CD4-positive, alpha-beta T cell (primary cell): ENCODE measurements at regions not wholly inside any gene's neighbourhood (a gene's known extent, or its start where the extent isn't known, plus 50 kb on each side); places are given as distances from the start of the nearest gene placed in this dataset.

Experiments
- ATAC-seq: fragments of 200-7000 bp; cut with Tn5 transposase; one replicate; pipeline ENCODE4 v1.10.0; 2022; ENCODE audit warnings: mild to moderate bottlenecking; ENCODE audit not compliant: poor library complexity
- CTCF ChIA-PET: fragments of 350-600 bp; sonication (Branson Sonifier 250); formaldehyde crosslinking; loops from one replicate; lab custom pipeline; 2021; ENCODE audit warnings: antibody characterized with exemption, inconsistent platforms; lab: Charles Lee
- POLR2A ChIA-PET: fragments of 350-600 bp; sonication (Branson Sonifier 250); formaldehyde crosslinking; loops from one replicate; lab custom pipeline; 2021; ENCODE audit warnings: antibody characterized with exemption, inconsistent platforms; lab: Charles Lee
- DNase-seq, 14 experiments: peaks; one replicate each; pipeline ENCODE4 v3.0.0-alpha.2; 2013 to 2020; ENCODE audit warnings: mixed read lengths in 2 of 14
- H3K27ac ChIP-seq, 2 donors: one replicate each; pipeline versions ENCODE4 v1.5.1 to v1.7.0; 2013; ENCODE audit warnings: low read length in 2 of 2, low read depth in 1 of 2, mild to moderate bottlenecking in 1 of 2
- H3K27me3 ChIP-seq, 2 experiments: 1 replicate in 1 of 2; 2 replicates in 1 of 2; pipeline versions ENCODE4 v1.6.1 to v1.7.0; 2013; ENCODE audit warnings: low read length in 2 of 2, control low read depth in 1 of 2, mild to moderate bottlenecking in 1 of 2, moderate library complexity in 1 of 2; ENCODE audit not compliant: insufficient read depth in 2 of 2, control insufficient read depth in 1 of 2
- H3K36me3 ChIP-seq: one replicate; pipeline ENCODE4 v1.6.1; 2013; ENCODE audit warnings: low read length, control low read depth; ENCODE audit not compliant: insufficient read depth
- H3K4me1 ChIP-seq: one replicate; pipeline ENCODE4 v1.6.1; 2013; ENCODE audit warnings: low read length, control low read depth; ENCODE audit not compliant: insufficient read depth
- H3K4me3 ChIP-seq: one replicate; pipeline ENCODE4 v1.5.1; 2013; ENCODE audit warnings: mild to moderate bottlenecking, low read length, moderate library complexity
- H3K9me3 ChIP-seq, 2 experiments: 1 replicate in 1 of 2; 2 replicates in 1 of 2; pipeline versions ENCODE4 v1.6.1 to v1.7.0; 2013; ENCODE audit warnings: low read length in 2 of 2, mild to moderate bottlenecking in 2 of 2, control low read depth in 1 of 2, moderate library complexity in 1 of 2; ENCODE audit not compliant: control insufficient read depth in 1 of 2, insufficient read depth in 1 of 2
- H3K27ac Mint-ChIP-seq: one replicate; pipeline ENCODE4 v1.8.0; 2020; ENCODE audit warnings: mixed read lengths
- H3K27me3 Mint-ChIP-seq: one replicate; pipeline ENCODE4 v1.8.0; 2021; ENCODE audit warnings: mixed read lengths
- H3K36me3 Mint-ChIP-seq: one replicate; pipeline ENCODE4 v1.8.0; 2021; ENCODE audit warnings: low read depth, mixed read lengths
- H3K4me1 Mint-ChIP-seq: one replicate; pipeline ENCODE4 v1.8.0; 2021; ENCODE audit warnings: low read depth, mixed read lengths
- H3K4me3 Mint-ChIP-seq: one replicate; pipeline ENCODE4 v1.8.0; 2020; ENCODE audit warnings: mild to moderate bottlenecking, mixed read lengths
- H3K9me3 Mint-ChIP-seq: one replicate; pipeline ENCODE4 v1.8.0; 2020; ENCODE audit warnings: mixed read lengths
- CTCF ChIP-seq: fragments of 200-600 bp; IDR thresholded peaks from one replicate; pipeline ENCODE4 v1.8.0; 2022; ENCODE audit warnings: antibody characterized with exemption, mild to moderate bottlenecking
- intact Hi-C, 2 experiments: fragments of 100-400 bp; cut with DNase I in 1 of 2; cut with micrococcal nuclease in 1 of 2; formaldehyde crosslinking; loops; one replicate each; pipeline versions ENCODE4 v1.15.1 to v1.9.0; 2023 to 2025; cut with DNase I, micrococcal nuclease

- H3K9me3 Mint-ChIP-seq = peaks cover 2% of the 10 kb centered on the region
- ATAC-seq (no peak), DNase-seq (no peak)
- Histone ChIP-seq H3K36me3 (no peaks in the 10 kb centered on the region), H3K4me3 (no peak overlapping the region), H3K4me1 (no peaks in the 10 kb centered on the region), H3K27ac (no peak overlapping the region), H3K9me3 (no peaks in the 10 kb centered on the region), H3K27me3 (no peaks in the 10 kb centered on the region)
- no peak overlapping the region for H3K4me3 Mint-ChIP-seq
- no peaks in the 10 kb centered on the region for H3K27me3 Mint-ChIP-seq
- ChIA-PET CTCF (no interaction called here), POLR2A (no interaction called here)
- H3K4me1 Mint-ChIP-seq = no peaks in the 10 kb centered on the region
- intact Hi-C loops = no loop called here
- no peak for TF ChIP-seq CTCF
- no peak overlapping the region for H3K27ac Mint-ChIP-seq
- no peaks in the 10 kb centered on the region for H3K36me3 Mint-ChIP-seq
Observed at GRCh38 chr2:14051401-14051800, 581.1 kb upstream of the LRATD1 start.

GRCh38 chr2:14053105-14053504 is 579.4 kb upstream of the LRATD1 start:
- H3K9me3 Mint-ChIP-seq = peaks cover 2% of the 10 kb centered on the region
- intact Hi-C loops = no loop called here
- no peaks in the 10 kb centered on the region for H3K36me3 Mint-ChIP-seq
- H3K27me3 Mint-ChIP-seq = no peaks in the 10 kb centered on the region
- H3K27ac Mint-ChIP-seq = no peak overlapping the region
- no peaks in the 10 kb centered on the region for H3K4me1 ChIP-seq
- H3K9me3 ChIP-seq = no peaks in the 10 kb centered on the region
- ChIA-PET CTCF (no interaction called here), POLR2A (no interaction called here)
- no peaks in the 10 kb centered on the region for H3K27me3 ChIP-seq
- no peaks in the 10 kb centered on the region for H3K36me3 ChIP-seq
- H3K27ac ChIP-seq = no peak overlapping the region
- H3K4me3 ChIP-seq = no peak overlapping the region
- no peak for ATAC-seq
- no peaks in the 10 kb centered on the region for H3K4me1 Mint-ChIP-seq
- no peak overlapping the region for H3K4me3 Mint-ChIP-seq
- TF ChIP-seq CTCF = no peak
- DNase-seq = no peak

GRCh38 chr2:14064346-14064745 is 568.2 kb upstream of the LRATD1 start:
- TF ChIP-seq CTCF = no peak
- CTCF ChIA-PET = no interaction called here
- peaks cover 5% of the 10 kb centered on the region for H3K9me3 Mint-ChIP-seq
- intact Hi-C loops = no loop called here
- POLR2A ChIA-PET = no interaction called here
- ATAC-seq (no peak), DNase-seq (no peak)
- H3K27ac Mint-ChIP-seq = no peak overlapping the region
- Histone ChIP-seq H3K27ac (no peak overlapping the region), H3K27me3 (no peaks in the 10 kb centered on the region), H3K4me1 (no peaks in the 10 kb centered on the region), H3K4me3 (no peak overlapping the region), H3K36me3 (no peaks in the 10 kb centered on the region), H3K9me3 (peaks cover 3 to 4% of the 10 kb centered on the region in 2 experiments)
- no peaks in the 10 kb centered on the region for H3K27me3 Mint-ChIP-seq
- no peak overlapping the region for H3K4me3 Mint-ChIP-seq
- no peaks in the 10 kb centered on the region for H3K36me3 Mint-ChIP-seq
- H3K4me1 Mint-ChIP-seq = no peaks in the 10 kb centered on the region
